Islet precursor cell (in vitro differentiated cells): ENCODE measurements at regions not wholly inside any gene's neighbourhood (a gene's known extent, or its start where the extent isn't known, plus 50 kb on each side); places are given as distances from the start of the nearest gene placed in this dataset.

Experiments
- DNase-seq: peaks from one replicate; pipeline ENCODE4 v3.0.0-alpha.2; 2018

GRCh38 chr16:85419503-85420408 lies 193.4 kb upstream of the GSE1 start:
- no peak for DNase-seq

GRCh38 chr16:85420501-85421337 lies 192.4 kb upstream of the GSE1 start:
- peak; percentile 76 for DNase-seq

GRCh38 chr16:85421338-85422195 lies 191.6 kb upstream of the GSE1 start:
- DNase-seq, result no peak

GRCh38 chr16:85422196-85422631 lies 190.9 kb upstream of the GSE1 start:
- DNase-seq, result no peak

- DNase-seq, result no peak
Observed at GRCh38 chr16:85422632-85423550, 190.2 kb upstream of the GSE1 start.

- DNase-seq, result no peak
Observed at GRCh38 chr16:85423631-85424030, 189.5 kb upstream of the GSE1 start.

- DNase-seq, result no peak
Observed at GRCh38 chr16:85424260-85425073, 188.7 kb upstream of the GSE1 start.

GRCh38 chr16:85425074-85425662 lies 188.0 kb upstream of the GSE1 start:
- no peak for DNase-seq

GRCh38 chr16:85426806-85427205 lies 186.3 kb upstream of the GSE1 start:
- no peak for DNase-seq

GRCh38 chr16:85428168-85428898 lies 184.8 kb upstream of the GSE1 start:
- no peak for DNase-seq

GRCh38 chr16:85428899-85429775 lies 184.0 kb upstream of the GSE1 start:
- DNase-seq, result no peak

GRCh38 chr16:85429776-85430522 lies 183.2 kb upstream of the GSE1 start:
- DNase-seq, result no peak

- DNase-seq, result no peak
Observed at GRCh38 chr16:85430523-85431421, 182.3 kb upstream of the GSE1 start.

- DNase-seq, result no peak
Observed at GRCh38 chr16:85431431-85432124, 181.5 kb upstream of the GSE1 start.

GRCh38 chr16:85432606-85433005 lies 180.5 kb upstream of the GSE1 start:
- DNase-seq, result no peak

- no peak for DNase-seq
Observed at GRCh38 chr16:85433477-85433876, 179.6 kb upstream of the GSE1 start.
